ENCODE measurements at regions not wholly inside any gene's neighbourhood (a gene's known extent, or its start where the extent isn't known, plus 50 kb on each side); places are given as distances from the start of the nearest gene placed in this dataset.
A peak's percentile ranks its signal among the peaks of the same experiment; 100 is the strongest.

- CTCF ChIA-PET (ENCODE audit: low intra/inter-chr PET ratio, low total read pairs), result no interaction called here
- no peaks in the 10 kb centered on the region for H3K9me3 ChIP-seq (ENCODE audit: low read length)
- no peak for FAIRE-seq
- peak overlapping the region; percentile 37; the same call in 1 of the 2 replicates for H3K4me2 ChIP-seq (ENCODE audit: low read depth, low read length)
- WGBS (ENCODE audit: low lambda C conversion rate), result 13% methylated on average over 8 of the region's 8 CpGs
- H4K20me1 ChIP-seq (ENCODE audit: insufficient read depth, low read length), result no peaks in the 10 kb centered on the region
- no peaks in the 10 kb centered on the region for H3K79me2 ChIP-seq (ENCODE audit: insufficient read depth, low read length)
- peak overlapping the region; percentile 74 for H2AFZ ChIP-seq (ENCODE audit: low read length)
- no peak for DNase-seq (ENCODE audit: low spot score)
- no peak overlapping the region for H3K4me3 ChIP-seq (replicated peaks in 1 of 3; ENCODE audit: insufficient read depth in 1 of 3, low read depth in 2 of 3, low read length in 3 of 3)
- H3K27me3 ChIP-seq (ENCODE audit: control insufficient read depth in 1 of 2, insufficient read depth in 2 of 2, low read length in 2 of 2), result no peaks in the 10 kb centered on the region
- in situ Hi-C loops (cut with HindIII; ENCODE audit: extremely low pct_ligation_motif_present, low pct_unique_long_range_greater_than_20kb), result no loop called here
- H3K4me1 ChIP-seq (ENCODE audit: insufficient read depth, low read length), result no peaks in the 10 kb centered on the region
- TF ChIP-seq NFIC (IDR thresholded peaks at IDR 0.05; ENCODE audit: low read length) (no peak), CAMTA2 (CRISPR knock-in tag; IDR thresholded peaks at IDR 0.05; ENCODE audit: borderline replicate concordance) (no peak), MIER3 (CRISPR knock-in tag; IDR thresholded peaks at IDR 0.05; ENCODE audit: borderline replicate concordance) (no peak), ELF4 (CRISPR knock-in tag; IDR thresholded peaks at IDR 0.05; ENCODE audit: borderline replicate concordance) (no peak), NONO (IDR thresholded peaks at IDR 0.05) (no peak), NONO (CRISPR knock-in tag; conservative IDR thresholded peaks at IDR 0.05) (no peak), CBX2 (IDR thresholded peaks at IDR 0.05; ENCODE audit: low read depth, low read length) (no peak), CBX2 (CRISPR knock-in tag; IDR thresholded peaks at IDR 0.05; ENCODE audit: low read depth) (no peak), JUNB (CRISPR knock-in tag; IDR thresholded peaks at IDR 0.05; ENCODE audit: borderline replicate concordance) (no peak), ZFAT (CRISPR knock-in tag; conservative IDR thresholded peaks at IDR 0.05) (no peak), PATZ1 (CRISPR knock-in tag; IDR thresholded peaks at IDR 0.05) (no peak), ZNF512B (CRISPR knock-in tag; IDR thresholded peaks at IDR 0.05; ENCODE audit: borderline replicate concordance) (no peak), MZF1 (CRISPR knock-in tag; IDR thresholded peaks at IDR 0.05; ENCODE audit: borderline replicate concordance) (no peak), YEATS4 (CRISPR knock-in tag; IDR thresholded peaks at IDR 0.05; ENCODE audit: borderline replicate concordance) (no peak), HNRNPH1 (optimal IDR thresholded peaks at IDR 0.05; ENCODE audit: low read depth, low read length) (no peak), FOXP1 (IDR thresholded peaks at IDR 0.05) (no peak), FOXP1 (CRISPR knock-in tag; IDR thresholded peaks at IDR 0.05) (no peak), ZNF205 (CRISPR knock-in tag; IDR thresholded peaks at IDR 0.05) (no peak)
- intact Hi-C loops (cut with micrococcal nuclease; ENCODE audit: unreplicated experiment), result no loop called here
- H3K9ac ChIP-seq (ENCODE audit: insufficient read depth, low read depth, low read length), result no peak overlapping the region
- no TSS peak for BruUV-seq (replicated peaks)
- H3K27ac ChIP-seq (ENCODE audit: extremely low read length, insufficient read depth, low read length), result no peak overlapping the region
- POLR2A ChIA-PET, result no interaction called here
- ATAC-seq, result no peak; the same call in 2 of the 3 replicates
- H3K36me3 ChIP-seq (replicated peaks in 1 of 2; ENCODE audit: control insufficient read depth in 1 of 2, insufficient read depth in 2 of 2, low read length in 2 of 2), result no peaks in the 10 kb centered on the region
These were observed 243.4 kb upstream of the KLF4 start for GRCh38 chr9:107732781-107733522.

All from HepG2 (cell line).